ACC112 (cell line): ENCODE measurements at regions not wholly inside any gene's neighbourhood (a gene's known extent, or its start where the extent isn't known, plus 50 kb on each side); places are given as distances from the start of the nearest gene placed in this dataset.

ENCODE experiments used
- H2AFZ ChIP-seq: fragments of 200-600 bp; sonication (generic); one replicate; pipeline ENCODE4 v1.6.0; 2017; ENCODE audit warnings: antibody characterized with exemption, low read length; ENCODE audit not compliant: unreplicated experiment
- H3K27ac ChIP-seq: fragments of 200-600 bp; sonication (generic); 2 replicates; pipeline ENCODE4 v1.5.1; 2014; ENCODE audit warnings: low read depth, mild to moderate bottlenecking, antibody characterized with exemption, low read length, moderate library complexity
- H3K27me3 ChIP-seq: fragments of 200-600 bp; sonication (generic); 2 replicates; pipeline ENCODE4 v1.6.1; 2014; ENCODE audit warnings: mild to moderate bottlenecking, antibody characterized with exemption, low read length, moderate library complexity, mixed read lengths; ENCODE audit not compliant: insufficient read depth
- H3K36me3 ChIP-seq: fragments of 200-600 bp; sonication (generic); 2 replicates; pipeline ENCODE4 v1.6.1; 2016; ENCODE audit warnings: mild to moderate bottlenecking, antibody characterized with exemption, low read length, moderate library complexity, mixed read lengths; ENCODE audit not compliant: insufficient read depth
- H3K4me1 ChIP-seq: fragments of 200-600 bp; sonication (generic); one replicate; pipeline ENCODE4 v1.6.1; 2016; ENCODE audit warnings: low read length, mixed read lengths; ENCODE audit not compliant: insufficient read depth, unreplicated experiment, control insufficient read depth
- H3K4me3 ChIP-seq: fragments of 200-600 bp; sonication (generic); 2 replicates; pipeline ENCODE4 v1.5.1; 2014; ENCODE audit warnings: mild to moderate bottlenecking, low read depth, low read length
- H3K79me2 ChIP-seq: fragments of 200-600 bp; sonication (generic); one replicate; pipeline ENCODE4 v1.6.0; 2016; ENCODE audit warnings: low read length; ENCODE audit not compliant: control insufficient read depth, unreplicated experiment, insufficient read depth

DNA sequence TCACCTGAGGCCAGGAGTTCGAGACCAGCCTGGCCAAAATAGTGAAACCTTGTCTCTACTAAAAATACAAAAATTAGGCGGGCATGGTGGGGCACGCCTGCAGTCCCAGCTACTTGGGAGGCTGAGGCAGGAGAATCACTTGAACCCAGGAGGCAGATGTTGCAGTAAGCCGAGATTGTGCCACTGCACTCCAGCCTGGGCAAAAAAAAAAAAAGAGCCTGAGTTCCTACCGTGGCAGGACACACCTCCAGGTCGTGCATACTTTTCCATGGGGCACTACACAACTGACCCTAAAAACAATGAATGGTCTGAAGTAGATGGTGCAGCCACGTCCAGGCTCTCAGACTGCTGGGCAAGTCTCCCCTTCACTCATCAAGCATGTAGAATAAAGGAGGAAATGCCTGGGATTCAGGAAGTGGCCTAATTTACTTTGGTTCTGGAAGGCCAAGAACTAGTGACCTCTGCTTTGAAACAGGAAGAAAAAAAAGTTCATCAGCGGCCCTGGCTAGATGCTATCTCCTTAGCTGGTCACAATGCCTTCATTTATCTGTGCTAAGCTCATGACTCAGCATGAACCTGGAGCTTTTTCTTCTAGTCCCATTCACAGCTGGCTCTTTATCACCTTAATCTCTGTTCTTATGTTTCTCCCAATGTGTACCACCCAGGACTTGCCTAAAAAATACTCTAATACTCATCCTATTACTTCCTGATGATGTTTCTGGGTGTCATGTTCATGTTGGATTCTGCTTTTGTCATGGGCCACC lies 55.8 kb upstream of the OR6J1 start:
- no peak overlapping the region for H3K27ac ChIP-seq

DNA sequence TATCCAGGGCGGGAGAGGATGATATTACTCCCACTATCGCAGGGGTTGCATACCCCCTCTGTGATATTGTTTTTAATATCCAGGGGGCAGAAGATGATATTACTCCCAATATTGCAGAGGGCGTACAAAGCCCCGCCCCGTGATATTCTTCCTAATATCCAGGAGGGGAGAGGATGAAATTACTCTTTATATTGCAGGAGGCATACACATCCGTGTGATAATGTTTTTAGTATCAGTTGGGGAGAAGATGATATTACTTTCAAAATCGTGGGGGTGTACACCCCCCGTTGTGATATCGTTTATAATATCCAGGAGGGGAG lies 52.9 kb upstream of the OXA1L start:
- H3K27ac ChIP-seq = no peak overlapping the region
- H3K27me3 ChIP-seq = peaks cover 11% of the 10 kb centered on the region; the same call in 1 of the 2 replicates
- H3K4me1 ChIP-seq = peaks cover 6% of the 10 kb centered on the region
- H3K4me3 ChIP-seq = peak overlapping the region; percentile 75
- no peaks in the 10 kb centered on the region for H3K79me2 ChIP-seq
- H2AFZ ChIP-seq = peak overlapping the region; percentile 99
- no peaks in the 10 kb centered on the region for H3K36me3 ChIP-seq

More for the DNA sequence above, 55.8 kb upstream of the OR6J1 start:
- Histone ChIP-seq H3K36me3 (no peaks in the 10 kb centered on the region), H2AFZ (no peak overlapping the region), H3K4me3 (no peak overlapping the region), H3K4me1 (peaks cover 14% of the 10 kb centered on the region), H3K79me2 (no peaks in the 10 kb centered on the region), H3K27me3 (no peaks in the 10 kb centered on the region; the same call in 1 of the 2 replicates)

DNA sequence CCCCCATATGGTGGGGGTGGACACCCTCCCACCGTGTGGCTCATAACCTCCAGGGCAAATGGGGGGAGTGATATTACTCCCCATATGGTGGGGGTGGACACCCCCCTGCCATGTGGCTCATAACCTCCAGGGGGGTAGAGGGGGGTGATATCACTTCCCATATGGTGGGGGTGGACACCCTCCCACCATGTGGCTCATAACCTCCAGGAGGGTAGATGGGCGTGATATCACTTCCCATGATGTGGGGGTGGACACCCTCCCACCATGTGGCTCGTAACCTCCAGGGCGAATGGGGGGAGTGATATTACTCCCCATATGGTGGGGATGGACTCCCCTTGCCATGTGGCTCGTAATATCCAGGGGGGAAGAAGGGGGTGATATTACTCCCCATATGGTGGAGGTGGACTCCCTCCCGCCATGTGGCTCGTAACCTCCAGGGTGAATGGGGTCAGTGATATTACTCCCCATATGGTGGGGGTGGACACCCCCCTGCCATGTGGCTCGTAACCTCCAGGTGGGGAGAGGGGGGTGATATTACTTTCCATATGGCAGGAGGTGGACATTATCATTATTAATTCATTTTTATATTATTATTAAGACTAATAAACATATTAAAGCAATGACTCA lies 51.2 kb upstream of the OXA1L start:
- H3K27me3 ChIP-seq = no peaks in the 10 kb centered on the region
- H3K79me2 ChIP-seq = no peaks in the 10 kb centered on the region
- H3K36me3 ChIP-seq = no peaks in the 10 kb centered on the region
- H3K4me1 ChIP-seq = peaks cover 6% of the 10 kb centered on the region
- no peak overlapping the region for H2AFZ ChIP-seq
- no peak overlapping the region for H3K4me3 ChIP-seq
- no peak overlapping the region for H3K27ac ChIP-seq

DNA sequence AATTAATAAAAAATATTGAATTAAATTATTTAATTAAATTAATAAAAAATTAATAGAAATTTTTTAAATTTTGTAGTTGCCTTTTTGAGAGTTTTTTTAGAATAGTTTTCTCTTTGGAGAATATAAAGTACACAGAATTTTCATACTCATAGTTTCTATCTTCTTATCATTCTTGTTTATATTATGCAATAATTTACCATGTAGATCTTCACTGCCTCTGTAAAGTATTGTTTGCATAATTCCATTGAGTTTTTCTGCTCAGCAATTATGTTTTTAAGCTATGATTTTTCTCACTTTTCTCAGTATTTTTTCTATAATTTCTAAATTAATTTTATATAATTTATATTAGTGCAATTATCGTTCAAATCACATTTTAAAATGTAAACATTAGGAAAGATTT lies 50.6 kb upstream of the OXA1L start:
- no peaks in the 10 kb centered on the region for H3K79me2 ChIP-seq
- peaks cover 6% of the 10 kb centered on the region for H3K4me1 ChIP-seq
- H3K36me3 ChIP-seq = no peaks in the 10 kb centered on the region
- H3K4me3 ChIP-seq = no peak overlapping the region
- H3K27me3 ChIP-seq = no peaks in the 10 kb centered on the region
- no peak overlapping the region for H3K27ac ChIP-seq
- H2AFZ ChIP-seq = no peak overlapping the region
